ENCODE measurements at regions not wholly inside any gene's neighbourhood (a gene's known extent, or its start where the extent isn't known, plus 50 kb on each side); places are given as distances from the start of the nearest gene placed in this dataset.

GRCh38 chr13:34320084-34320483, 502.1 kb downstream of the RFC3 start:
- Mint-ChIP-seq H3K4me3 (no peak overlapping the region), H3K27ac (no peak overlapping the region), H3K9me3 (peaks cover 0 to 7% of the 10 kb centered on the region in 2 donors), H3K27me3 (no peaks in the 10 kb centered on the region), H3K4me1 (no peaks in the 10 kb centered on the region)
- no peak for ATAC-seq
- DNase-seq: no peak

- Mint-ChIP-seq H3K4me1 (no peaks in the 10 kb centered on the region), H3K27ac (no peak overlapping the region), H3K9me3 (peaks cover 0 to 9% of the 10 kb centered on the region in 2 donors), H3K27me3 (no peaks in the 10 kb centered on the region), H3K4me3 (no peak overlapping the region)
- DNase-seq (no peak), ATAC-seq (no peak)
Measured at GRCh38 chr13:34322014-34322742, 504.2 kb downstream of the RFC3 start.

GRCh38 chr13:34322743-34323074, 504.8 kb downstream of the RFC3 start:
- ATAC-seq: no peak
- no peak overlapping the region for H3K4me3 Mint-ChIP-seq
- peaks cover 0 to 14% of the 10 kb centered on the region in 2 donors for H3K9me3 Mint-ChIP-seq
- no peak overlapping the region for H3K27ac Mint-ChIP-seq
- no peak for DNase-seq
- H3K4me1 Mint-ChIP-seq: no peaks in the 10 kb centered on the region
- H3K27me3 Mint-ChIP-seq: no peaks in the 10 kb centered on the region

DNA sequence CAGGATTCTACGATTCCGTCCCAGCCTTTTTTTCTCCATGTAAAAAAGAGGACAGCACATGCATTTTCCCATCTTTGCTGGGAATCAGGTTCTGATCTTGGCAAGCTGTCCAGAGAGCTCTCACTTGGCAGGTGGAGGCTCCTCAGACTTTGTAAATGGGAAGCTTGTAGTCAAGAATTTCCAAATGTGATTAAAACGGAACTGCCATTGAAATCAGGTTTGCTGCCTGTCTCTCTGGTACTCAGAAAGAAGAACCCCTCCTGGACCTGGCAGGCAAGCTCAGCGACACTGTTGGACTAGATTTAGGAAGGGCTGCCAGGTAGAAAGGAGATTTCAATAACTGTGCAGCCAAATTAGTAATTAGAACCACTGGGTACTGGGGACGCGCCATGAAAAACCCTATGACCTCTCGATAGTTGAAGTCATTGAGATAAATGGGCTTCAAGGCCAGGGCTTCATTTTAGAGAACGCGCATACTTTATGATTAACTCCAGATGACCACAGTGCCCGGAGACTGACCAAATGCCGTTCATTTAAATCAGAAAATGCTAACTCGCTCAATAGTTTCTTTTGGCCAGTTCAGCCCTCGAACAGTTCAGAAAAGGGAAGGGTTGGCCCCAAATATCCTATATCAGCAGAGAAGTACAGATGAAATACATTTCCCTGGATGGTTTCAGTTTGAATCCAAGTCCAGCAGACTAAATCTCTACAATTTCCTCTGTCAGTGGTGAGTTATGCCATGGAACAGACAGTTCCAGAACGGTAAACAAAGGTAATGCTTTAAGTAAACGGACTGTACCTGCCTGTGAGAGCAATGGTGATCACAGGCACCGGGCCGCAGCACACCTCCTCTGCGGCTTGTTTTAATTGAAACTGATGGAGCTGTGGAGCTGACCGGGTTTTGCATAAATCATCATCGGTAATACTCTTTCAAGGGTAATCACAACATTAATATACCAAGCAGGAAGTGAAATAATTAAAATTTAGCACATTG, 517.4 kb downstream of the RFC3 start:
- DNase-seq: no peak
- H3K9me3 Mint-ChIP-seq: peaks cover 11 to 36% of the 10 kb centered on the region in 2 donors
- H3K4me1 Mint-ChIP-seq: no peaks in the 10 kb centered on the region
- no peak overlapping the region for H3K27ac Mint-ChIP-seq
- ATAC-seq: no peak
- peaks cover 7% of the 10 kb centered on the region for H3K27me3 Mint-ChIP-seq
- H3K4me3 Mint-ChIP-seq: no peak overlapping the region

- Mint-ChIP-seq H3K9me3 (peaks cover 8 to 19% of the 10 kb centered on the region in 2 donors), H3K27ac (no peak overlapping the region), H3K27me3 (no peaks in the 10 kb centered on the region), H3K4me1 (no peaks in the 10 kb centered on the region), H3K4me3 (no peak overlapping the region)
- ATAC-seq (no peak), DNase-seq (no peak)
Measured at GRCh38 chr13:34338102-34338501, 520.2 kb downstream of the RFC3 start.

- no peak overlapping the region for H3K27ac Mint-ChIP-seq
- H3K9me3 Mint-ChIP-seq: peaks cover 7 to 8% of the 10 kb centered on the region in 2 donors
- DNase-seq (no peak), ATAC-seq (no peak)
- no peaks in the 10 kb centered on the region for H3K27me3 Mint-ChIP-seq
- H3K4me1 Mint-ChIP-seq: no peaks in the 10 kb centered on the region
- H3K4me3 Mint-ChIP-seq: no peak overlapping the region
Measured at GRCh38 chr13:34340534-34340933, 522.6 kb downstream of the RFC3 start.

DNA sequence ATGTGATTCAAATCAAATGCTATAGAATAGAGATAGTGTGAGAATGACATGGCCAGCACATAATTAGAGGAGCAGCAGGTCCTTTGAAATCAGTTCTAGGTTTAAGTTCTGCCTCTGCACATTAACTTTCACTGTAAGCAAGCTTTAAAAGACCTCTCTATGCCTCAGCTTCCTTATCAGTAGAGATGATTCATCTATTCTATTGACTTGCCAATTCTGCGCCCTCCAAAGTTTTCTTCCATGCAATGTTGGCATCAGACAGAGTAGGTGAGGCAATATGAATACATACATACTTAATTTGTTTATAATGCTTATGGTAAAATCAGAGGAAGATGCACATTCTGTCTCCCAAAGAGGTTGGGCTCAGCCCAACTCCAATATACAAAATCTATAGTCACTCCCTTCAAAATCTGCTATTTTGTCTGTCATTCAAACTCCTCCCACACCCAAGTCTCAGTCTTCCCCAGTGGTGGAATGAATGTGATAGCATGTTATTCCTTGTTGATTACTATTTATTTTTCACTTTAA, 525.5 kb downstream of the RFC3 start:
- DNase-seq (no peak), ATAC-seq (no peak)
- no peak overlapping the region for H3K27ac Mint-ChIP-seq
- no peak overlapping the region for H3K4me3 Mint-ChIP-seq
- H3K27me3 Mint-ChIP-seq: no peaks in the 10 kb centered on the region
- H3K4me1 Mint-ChIP-seq: no peaks in the 10 kb centered on the region
- peaks cover 0 to 8% of the 10 kb centered on the region in 2 donors for H3K9me3 Mint-ChIP-seq

DNA sequence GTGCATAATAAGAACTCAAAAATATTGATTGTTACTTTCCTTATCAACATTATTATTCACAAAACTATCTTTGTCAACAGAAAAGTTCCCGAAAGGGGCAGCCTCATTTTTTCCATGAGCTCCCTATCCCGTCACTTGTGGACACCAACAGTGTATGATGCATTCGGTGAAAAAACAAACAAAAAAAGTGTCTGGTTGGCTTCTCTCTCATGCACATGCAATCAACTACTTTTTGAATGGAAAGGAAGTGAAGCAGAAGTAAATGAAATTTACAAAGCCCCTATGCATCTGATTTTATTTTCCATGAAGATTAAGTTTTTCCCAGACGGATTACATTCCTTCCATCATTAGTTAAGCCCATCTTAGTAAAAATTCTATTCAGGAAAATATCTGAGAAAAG, 526.9 kb downstream of the RFC3 start:
- Mint-ChIP-seq H3K27ac (no peak overlapping the region), H3K4me1 (no peaks in the 10 kb centered on the region), H3K4me3 (no peak overlapping the region), H3K27me3 (no peaks in the 10 kb centered on the region), H3K9me3 (peaks cover 0 to 7% of the 10 kb centered on the region in 2 donors)
- no peak for DNase-seq
- no peak for ATAC-seq

- H3K4me1 Mint-ChIP-seq: no peaks in the 10 kb centered on the region
- no peak overlapping the region for H3K4me3 Mint-ChIP-seq
- DNase-seq (no peak), ATAC-seq (no peak)
- H3K9me3 Mint-ChIP-seq: peaks cover 0 to 1% of the 10 kb centered on the region in 2 donors
- H3K27ac Mint-ChIP-seq: no peak overlapping the region
- no peaks in the 10 kb centered on the region for H3K27me3 Mint-ChIP-seq
Measured at GRCh38 chr13:34345258-34345965, 527.5 kb downstream of the RFC3 start.

DNA sequence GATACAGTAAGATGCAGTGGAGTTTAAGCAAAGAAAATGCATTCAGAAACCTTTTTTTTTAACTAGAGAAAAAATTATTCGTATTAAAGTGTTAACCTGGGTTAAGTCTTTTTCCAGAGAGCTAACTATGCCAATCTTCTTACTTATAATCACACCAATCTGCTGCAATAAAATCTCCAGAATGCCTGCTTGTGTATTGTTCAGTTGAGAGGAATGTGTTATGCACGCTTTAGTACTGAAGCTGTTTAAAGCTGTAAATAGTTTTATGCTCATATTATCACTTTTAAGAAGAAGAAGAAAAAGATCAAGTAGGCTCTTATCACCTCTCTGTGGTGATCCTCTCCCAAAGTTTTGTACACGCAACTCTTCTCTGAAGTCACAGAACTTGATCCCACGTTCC, 528.7 kb downstream of the RFC3 start:
- ATAC-seq (no peak), DNase-seq (no peak)
- peaks cover 0 to 11% of the 10 kb centered on the region in 2 donors for H3K9me3 Mint-ChIP-seq
- H3K4me1 Mint-ChIP-seq: no peaks in the 10 kb centered on the region
- H3K27ac Mint-ChIP-seq: no peak overlapping the region
- H3K27me3 Mint-ChIP-seq: no peaks in the 10 kb centered on the region
- no peak overlapping the region for H3K4me3 Mint-ChIP-seq

- ATAC-seq (no peak), DNase-seq (no peak)
- H3K27ac Mint-ChIP-seq: no peak overlapping the region
- no peaks in the 10 kb centered on the region for H3K27me3 Mint-ChIP-seq
- no peak overlapping the region for H3K4me3 Mint-ChIP-seq
- peaks cover 0 to 11% of the 10 kb centered on the region in 2 donors for H3K9me3 Mint-ChIP-seq
- no peaks in the 10 kb centered on the region for H3K4me1 Mint-ChIP-seq
Measured at GRCh38 chr13:34347784-34348573, 530.0 kb downstream of the RFC3 start.

GRCh38 chr13:34349091-34349722, 531.3 kb downstream of the RFC3 start:
- H3K9me3 Mint-ChIP-seq: peaks cover 0 to 11% of the 10 kb centered on the region in 2 donors
- DNase-seq (no peak), ATAC-seq (no peak)
- H3K27ac Mint-ChIP-seq: no peak overlapping the region
- H3K4me3 Mint-ChIP-seq: no peak overlapping the region
- no peaks in the 10 kb centered on the region for H3K27me3 Mint-ChIP-seq
- no peaks in the 10 kb centered on the region for H3K4me1 Mint-ChIP-seq

GRCh38 chr13:34350671-34351070, 532.7 kb downstream of the RFC3 start:
- Mint-ChIP-seq H3K27me3 (no peaks in the 10 kb centered on the region), H3K4me1 (no peaks in the 10 kb centered on the region), H3K9me3 (peaks cover 0 to 18% of the 10 kb centered on the region in 2 donors), H3K27ac (no peak overlapping the region), H3K4me3 (no peak overlapping the region)
- no peak for ATAC-seq
- DNase-seq: no peak

DNA sequence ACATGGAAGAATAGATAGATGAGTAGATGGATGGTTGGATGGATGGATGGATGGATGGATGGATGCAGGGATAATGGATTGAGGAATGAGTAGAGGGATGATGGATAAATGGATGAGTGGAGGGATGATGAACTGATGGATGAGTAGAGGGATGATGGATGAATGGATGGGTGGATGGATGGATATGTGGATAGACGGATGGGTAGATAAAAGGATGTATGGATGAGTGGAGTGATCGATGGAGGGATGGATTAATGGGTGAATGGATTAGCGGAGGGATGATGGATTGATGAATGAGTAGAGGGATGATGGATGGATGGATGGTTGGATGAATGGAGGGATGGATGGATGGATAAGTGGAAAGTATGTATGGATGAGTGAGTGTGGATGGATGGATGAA, 533.2 kb downstream of the RFC3 start:
- peaks cover 0 to 18% of the 10 kb centered on the region in 2 donors for H3K9me3 Mint-ChIP-seq
- no peaks in the 10 kb centered on the region for H3K4me1 Mint-ChIP-seq
- no peak overlapping the region for H3K4me3 Mint-ChIP-seq
- no peaks in the 10 kb centered on the region for H3K27me3 Mint-ChIP-seq
- H3K27ac Mint-ChIP-seq: no peak overlapping the region
- DNase-seq: no peak
- no peak for ATAC-seq

Measured in stimulated activated naive CD8-positive, alpha-beta T cell treated with anti-CD3 and anti-CD28 coated beads, Interleukin-15, amount 100 ng/mL, for 72 hours (primary cell).